ENCODE measurements at regions not wholly inside any gene's neighbourhood (a gene's known extent, or its start where the extent isn't known, plus 50 kb on each side); places are given as distances from the start of the nearest gene placed in this dataset.

DNA sequence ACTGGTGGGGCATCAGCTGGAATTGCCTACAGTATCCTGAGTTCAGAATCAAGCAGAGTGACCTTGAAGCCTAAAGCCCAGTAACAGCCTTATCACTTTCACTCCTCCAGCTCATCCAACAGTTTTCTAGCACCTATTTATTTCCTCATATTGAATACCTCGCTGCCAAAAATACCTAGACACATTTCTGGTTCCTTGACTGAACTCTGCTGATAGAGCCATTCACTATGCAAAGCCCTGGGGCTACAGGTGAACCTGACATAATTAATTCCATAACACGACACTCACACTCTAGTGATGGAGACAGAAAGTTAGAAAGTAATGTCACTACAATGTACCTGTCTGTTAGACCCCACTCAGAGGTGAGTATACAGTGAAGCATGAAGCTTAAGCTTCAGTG is 149.0 kb upstream of the STX18 start:
- no peak for DNase-seq

DNA sequence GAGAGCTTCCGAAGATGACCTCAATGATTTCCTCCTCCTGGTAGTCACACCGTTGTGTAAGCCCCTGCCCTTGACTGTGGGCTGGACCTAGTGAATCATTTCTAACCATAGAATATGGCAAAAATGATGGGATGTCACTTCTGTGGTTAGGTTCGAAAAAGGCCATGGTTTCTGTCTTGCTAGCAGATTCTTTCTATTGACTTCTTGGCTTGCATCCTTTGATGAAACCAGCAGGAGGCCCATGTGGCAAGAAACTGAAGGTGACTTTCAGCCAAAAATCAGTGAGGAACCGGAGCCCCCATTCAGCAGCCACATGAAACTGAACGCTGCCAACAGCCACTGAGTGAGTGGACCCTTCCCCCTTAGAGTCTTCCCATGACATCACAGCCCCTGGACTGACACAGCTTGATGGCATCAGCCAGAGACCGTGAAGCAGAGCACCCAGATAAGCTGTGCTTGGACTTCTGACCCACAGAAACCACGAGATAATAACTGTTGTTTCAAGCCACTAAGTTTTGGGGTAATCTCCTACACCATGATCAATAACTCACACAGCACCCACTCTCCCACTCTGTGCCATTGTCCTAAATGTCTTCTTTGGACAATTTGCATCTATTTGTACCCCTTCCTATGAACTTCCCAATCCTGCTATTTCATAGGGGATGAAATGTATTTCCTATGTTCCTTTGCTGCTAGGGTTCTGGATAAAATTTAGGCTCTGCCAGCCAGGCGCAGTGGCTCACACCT is 148.0 kb upstream of the STX18 start:
- no peak for DNase-seq

- no peak for DNase-seq
Measured at GRCh38 chr4:4687935-4688727, 146.3 kb upstream of the STX18 start.

- DNase-seq, result no peak
Measured at GRCh38 chr4:4687100-4687499, 145.3 kb upstream of the STX18 start.

GRCh38 chr4:4685810-4686795 is 144.3 kb upstream of the STX18 start:
- DNase-seq, result peak; percentile 12 to 37

DNA sequence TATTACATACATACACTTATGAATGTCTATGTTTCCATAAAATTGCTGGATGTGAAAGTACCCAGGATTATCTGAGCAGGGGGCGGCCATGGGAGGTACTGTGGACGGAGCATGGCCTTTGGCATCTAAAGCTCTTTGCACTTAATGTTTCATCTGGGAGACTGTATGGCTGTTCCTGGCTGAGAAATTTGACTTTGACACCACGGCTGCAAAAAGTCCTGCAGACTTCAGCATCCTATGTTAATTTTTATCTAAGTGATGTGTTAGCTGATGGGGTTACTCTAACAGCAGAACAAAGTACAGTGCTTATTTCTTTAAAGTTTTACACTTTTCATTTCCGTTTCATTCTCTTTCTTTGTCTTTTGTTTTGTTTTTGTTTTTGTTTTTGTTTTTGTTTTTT is 139.8 kb upstream of the STX18 start:
- DNase-seq, result no peak

DNA sequence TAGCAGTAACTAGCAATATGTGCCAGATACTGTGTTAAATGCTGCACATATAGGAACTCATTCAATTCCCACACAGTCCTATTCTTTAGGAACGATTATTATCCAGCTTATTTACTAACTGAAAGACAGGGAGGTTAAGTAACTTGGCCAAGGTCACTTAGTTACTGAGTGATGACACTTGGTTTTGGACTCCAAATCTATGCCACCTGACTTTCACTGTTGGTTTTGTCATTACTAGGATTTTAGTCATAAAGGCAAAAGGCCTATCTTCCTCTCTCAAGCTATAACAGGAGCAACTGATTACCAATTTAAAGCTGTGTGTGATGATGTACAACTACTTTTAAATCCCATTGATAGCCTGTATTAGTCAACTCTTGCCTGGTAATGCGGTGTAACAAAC is 138.9 kb upstream of the STX18 start:
- no peak for DNase-seq

DNA sequence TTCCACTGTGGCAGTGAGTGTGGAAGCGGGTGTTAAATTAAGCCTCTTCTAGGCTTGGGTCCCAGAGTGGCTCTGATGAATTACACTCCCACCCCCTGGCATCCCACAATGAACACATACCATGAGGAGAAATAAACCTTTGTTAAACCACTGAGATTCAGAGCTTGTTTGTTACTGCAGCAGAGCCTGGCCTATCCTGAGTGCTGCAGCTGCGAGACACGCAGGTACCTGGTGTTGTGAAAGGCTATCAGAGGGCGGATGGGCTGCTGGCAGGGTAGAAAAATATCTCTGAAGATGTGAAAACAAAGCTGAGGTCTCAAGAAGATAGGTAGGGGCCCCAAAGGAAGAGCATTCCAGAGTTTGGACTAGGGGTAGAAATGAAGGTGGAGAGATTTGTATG is 138.4 kb upstream of the STX18 start:
- DNase-seq, result no peak

- peak in 1 of 2 experiments; percentile 51 for DNase-seq
Measured at GRCh38 chr4:4677556-4678522, 136.0 kb upstream of the STX18 start.

DNA sequence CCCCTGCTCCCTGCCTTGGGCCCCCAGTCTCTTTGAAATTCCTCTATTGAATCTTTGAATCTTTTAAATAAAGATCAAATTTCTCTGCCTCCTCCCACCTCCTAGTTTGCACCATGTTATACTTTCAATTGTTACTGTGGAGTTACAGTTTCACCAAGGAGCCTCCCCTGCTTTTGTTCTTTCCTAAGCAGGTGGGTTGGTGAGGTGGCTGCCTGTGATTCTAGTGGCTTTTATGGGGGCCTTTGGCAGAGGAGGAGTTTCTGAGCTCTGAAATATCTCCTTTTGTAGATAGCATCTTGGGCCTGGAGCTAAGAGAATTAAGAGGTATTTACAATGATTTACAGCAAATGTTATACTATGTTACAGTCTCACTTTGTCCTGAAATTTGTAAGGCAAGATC is 133.8 kb upstream of the STX18 start:
- DNase-seq, result no peak

DNA sequence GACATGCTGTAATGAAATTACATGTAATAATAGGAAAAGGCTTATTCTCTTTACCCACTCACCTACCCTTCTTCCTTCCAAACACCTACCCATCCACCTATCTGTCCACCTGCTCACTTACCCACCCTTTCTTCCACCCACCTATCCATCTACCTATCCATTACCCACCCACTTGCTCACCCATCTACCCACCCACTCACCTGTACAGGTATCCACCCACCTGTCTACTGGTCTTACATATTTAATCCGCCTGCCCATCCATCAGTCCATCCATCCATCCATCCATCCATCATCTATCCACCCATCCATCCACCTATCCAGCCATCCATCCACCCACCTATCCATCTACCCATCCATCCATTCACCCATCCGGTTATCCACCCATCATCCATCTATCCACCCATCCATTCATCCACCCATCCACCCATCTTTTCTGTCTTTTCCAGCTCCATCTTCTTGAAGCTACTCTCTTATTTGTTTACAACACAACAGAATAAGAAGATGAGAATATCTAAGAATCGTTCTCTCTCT is 133.3 kb upstream of the STX18 start:
- no peak for DNase-seq

DNA sequence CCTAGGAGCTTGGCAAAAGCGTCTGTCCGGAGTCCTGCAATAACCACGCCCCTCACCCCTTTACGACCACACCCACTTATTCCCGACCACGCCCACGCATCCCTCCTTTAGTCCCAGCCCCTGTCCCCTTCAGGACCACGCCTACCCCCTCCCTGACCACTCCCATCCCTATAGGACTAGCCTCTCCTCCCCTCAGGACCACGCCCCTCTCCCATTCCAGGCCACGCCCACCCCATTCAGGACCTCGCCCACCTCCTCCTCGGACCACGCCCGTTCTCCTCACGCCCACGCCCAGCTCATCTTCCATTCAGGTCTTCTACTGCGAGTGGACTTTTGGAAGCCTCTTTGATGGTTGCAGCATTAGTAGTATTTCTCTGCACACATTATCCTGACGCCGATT is 131.2 kb upstream of the STX18 start:
- peak; percentile 69 to 88 for DNase-seq

GRCh38 chr4:4672402-4672801 is 130.6 kb upstream of the STX18 start:
- DNase-seq, result no peak

- no peak for DNase-seq
Measured at GRCh38 chr4:4671774-4672349, 130.0 kb upstream of the STX18 start.

GRCh38 chr4:4670869-4671268 is 129.0 kb upstream of the STX18 start:
- no peak for DNase-seq

DNA sequence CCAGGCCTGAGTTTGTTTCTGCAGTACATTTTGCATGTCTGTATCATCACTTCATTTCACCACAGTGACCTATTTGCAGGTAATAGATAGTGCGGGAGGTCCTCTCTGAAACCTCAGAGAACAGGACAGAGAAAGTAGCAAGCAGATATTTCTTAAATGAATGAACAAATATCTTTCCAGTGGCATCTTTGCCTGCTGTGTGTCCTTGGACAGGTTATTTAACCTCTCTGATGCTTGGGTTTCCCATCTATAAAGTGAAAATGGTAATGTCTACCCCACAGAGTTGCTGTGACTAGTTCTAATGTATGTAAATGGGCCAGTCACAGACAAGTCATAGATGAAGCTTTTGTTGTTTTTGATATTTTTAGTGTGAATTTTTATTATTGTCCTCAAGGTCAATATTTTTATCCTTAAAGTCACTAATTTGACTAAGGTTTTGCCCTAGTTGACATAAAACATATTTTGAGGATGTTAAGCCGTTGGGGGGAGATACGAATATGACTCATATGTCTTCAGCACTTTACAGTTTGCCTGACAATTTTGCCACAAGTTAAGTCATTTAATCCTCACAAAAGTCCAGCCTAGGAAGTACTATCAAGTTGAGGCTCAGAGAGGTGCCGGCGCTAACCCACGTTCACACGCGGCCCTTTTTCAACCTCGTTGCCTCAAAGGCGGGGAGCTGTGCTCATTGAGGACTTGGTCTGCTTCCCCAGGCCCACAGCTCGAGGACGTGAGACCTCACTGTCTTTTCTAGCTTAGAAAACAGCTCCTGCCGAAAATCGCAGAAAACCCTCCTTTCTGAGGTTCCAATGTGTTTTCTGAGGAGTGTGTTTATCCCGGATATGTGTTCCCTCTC is 126.7 kb upstream of the STX18 start:
- DNase-seq, result no peak

- no peak for DNase-seq
Measured at GRCh38 chr4:4667622-4668081, 125.8 kb upstream of the STX18 start.

- no peak for DNase-seq
Measured at GRCh38 chr4:4666693-4667621, 125.1 kb upstream of the STX18 start.

- DNase-seq, result no peak
Measured at GRCh38 chr4:4666187-4666586, 124.3 kb upstream of the STX18 start.

All from NCI-H526 (cell line).